ENCODE measurements at regions not wholly inside any gene's neighbourhood (a gene's known extent, or its start where the extent isn't known, plus 50 kb on each side); places are given as distances from the start of the nearest gene placed in this dataset.
"Not testable (repeated sequence)": the region's sequence is repeated elsewhere in the genome, so short reads cannot be mapped to it uniquely, and the experiment has no call there.

- no peak for DNase-seq
These were observed 127.1 kb upstream of the MTPN start for GRCh38 chr7:136104269-136104603.

- DNase-seq: no peak
These were observed 126.5 kb upstream of the MTPN start for GRCh38 chr7:136103545-136104268.

- DNase-seq: no peak
These were observed 125.7 kb upstream of the MTPN start for GRCh38 chr7:136102881-136103280.

- DNase-seq: not testable (repeated sequence)
These were observed 115.6 kb upstream of the MTPN start for GRCh38 chr7:136092714-136093113.

GRCh38 chr7:136087881-136088280, 110.7 kb upstream of the MTPN start:
- DNase-seq: no peak

GRCh38 chr7:136086712-136087111, 109.6 kb upstream of the MTPN start:
- DNase-seq: peak; percentile 74

- no peak for DNase-seq
These were observed 102.8 kb upstream of the MTPN start for GRCh38 chr7:136079934-136080333.

- no peak for DNase-seq
These were observed 102.3 kb upstream of the MTPN start for GRCh38 chr7:136079478-136079892.

- no peak for DNase-seq
These were observed 101.9 kb upstream of the MTPN start for GRCh38 chr7:136079066-136079465.

- no peak for DNase-seq
These were observed 101.5 kb upstream of the MTPN start for GRCh38 chr7:136078630-136079029.

- no peak for DNase-seq
These were observed 99.8 kb upstream of the MTPN start for GRCh38 chr7:136076954-136077353.

- no peak for DNase-seq
These were observed 97.7 kb upstream of the MTPN start for GRCh38 chr7:136074843-136075242.

- no peak for DNase-seq
These were observed 95.3 kb upstream of the MTPN start for GRCh38 chr7:136072447-136072846.

GRCh38 chr7:136070736-136071505, 93.8 kb upstream of the MTPN start:
- no peak for DNase-seq

- no peak for DNase-seq
These were observed 92.8 kb upstream of the MTPN start for GRCh38 chr7:136069840-136070529.

GRCh38 chr7:136067277-136067676, 90.1 kb upstream of the MTPN start:
- DNase-seq: no peak

GRCh38 chr7:136066304-136067143, 89.4 kb upstream of the MTPN start:
- no peak for DNase-seq

- DNase-seq: no peak
These were observed 87.6 kb upstream of the MTPN start for GRCh38 chr7:136064627-136065237.

- no peak for DNase-seq
These were observed 86.9 kb upstream of the MTPN start for GRCh38 chr7:136064081-136064480.

GRCh38 chr7:136063326-136063666, 86.1 kb upstream of the MTPN start:
- DNase-seq: no peak

GRCh38 chr7:136062625-136063325, 85.6 kb upstream of the MTPN start:
- DNase-seq: no peak

- DNase-seq: no peak
These were observed 84.3 kb upstream of the MTPN start for GRCh38 chr7:136061433-136061832.

Data from fibroblast of skin of scalp (primary cell).